HepG2 (cell line): ENCODE measurements at regions not wholly inside any gene's neighbourhood (a gene's known extent, or its start where the extent isn't known, plus 50 kb on each side); places are given as distances from the start of the nearest gene placed in this dataset.

Experiments
- CBFB ChIP-seq: sonication (generic); formaldehyde crosslinking; IDR thresholded peaks from 2 replicates; pipeline ENCODE4 v1.4.0; 2020; ENCODE audit warnings: missing genetic modification reagents
- CHD2 ChIP-seq: IDR thresholded peaks from 2 replicates; pipeline ENCODE4 v1.6.1; 2011; ENCODE audit warnings: low read depth, low read length, improper control_type of control experiment
- EZH2 ChIP-seq: conservative IDR thresholded peaks from 2 replicates; pipeline ENCODE4 v1.6.1; 2012; ENCODE audit warnings: mild to moderate bottlenecking, low read depth, low read length, moderate library complexity
- FOSL2 ChIP-seq: sonication (generic); formaldehyde crosslinking; IDR thresholded peaks from 2 replicates; pipeline ENCODE4 v1.4.0; 2020; ENCODE audit warnings: missing genetic modification reagents
- HINFP ChIP-seq: sonication (generic); formaldehyde crosslinking; IDR thresholded peaks from 2 replicates; pipeline ENCODE4 v1.4.0; 2020; ENCODE audit warnings: low read depth, mild to moderate bottlenecking, missing genetic modification reagents
- POLR2AphosphoS2 ChIP-seq: IDR thresholded peaks from 2 replicates; pipeline ENCODE4 v1.6.1; 2011; ENCODE audit warnings: low read depth, low read length, improper control_type of control experiment
- TF ChIP-seq, protein P1 (sequence below): sonication (generic); formaldehyde crosslinking; IDR thresholded peaks from 2 replicates; pipeline ENCODE4 v1.5.0; 2020; ENCODE audit warnings: mild to moderate bottlenecking, missing genetic modification reagents, moderate library complexity

- no peak for TF ChIP-seq HINFP
- TF ChIP-seq, protein P1, sequence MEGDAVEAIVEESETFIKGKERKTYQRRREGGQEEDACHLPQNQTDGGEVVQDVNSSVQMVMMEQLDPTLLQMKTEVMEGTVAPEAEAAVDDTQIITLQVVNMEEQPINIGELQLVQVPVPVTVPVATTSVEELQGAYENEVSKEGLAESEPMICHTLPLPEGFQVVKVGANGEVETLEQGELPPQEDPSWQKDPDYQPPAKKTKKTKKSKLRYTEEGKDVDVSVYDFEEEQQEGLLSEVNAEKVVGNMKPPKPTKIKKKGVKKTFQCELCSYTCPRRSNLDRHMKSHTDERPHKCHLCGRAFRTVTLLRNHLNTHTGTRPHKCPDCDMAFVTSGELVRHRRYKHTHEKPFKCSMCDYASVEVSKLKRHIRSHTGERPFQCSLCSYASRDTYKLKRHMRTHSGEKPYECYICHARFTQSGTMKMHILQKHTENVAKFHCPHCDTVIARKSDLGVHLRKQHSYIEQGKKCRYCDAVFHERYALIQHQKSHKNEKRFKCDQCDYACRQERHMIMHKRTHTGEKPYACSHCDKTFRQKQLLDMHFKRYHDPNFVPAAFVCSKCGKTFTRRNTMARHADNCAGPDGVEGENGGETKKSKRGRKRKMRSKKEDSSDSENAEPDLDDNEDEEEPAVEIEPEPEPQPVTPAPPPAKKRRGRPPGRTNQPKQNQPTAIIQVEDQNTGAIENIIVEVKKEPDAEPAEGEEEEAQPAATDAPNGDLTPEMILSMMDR, result no peak
- TF ChIP-seq CBFB (CRISPR knock-in tag), result no peak
- no peak for TF ChIP-seq EZH2
- no peak for TF ChIP-seq CHD2
- TF ChIP-seq FOSL2 (CRISPR knock-in tag), result no peak
- TF ChIP-seq POLR2AphosphoS2, result no peak
Observed at GRCh38 chr4:106588891-106589290, 220.3 kb upstream of the GIMD1 start.
